C4-2B (cell line): ENCODE measurements at regions not wholly inside any gene's neighbourhood (a gene's known extent, or its start where the extent isn't known, plus 50 kb on each side); places are given as distances from the start of the nearest gene placed in this dataset.

Experiments used
- H3K27ac ChIP-seq: fragments of 450-650 bp; 2 replicates; pipeline ENCODE4 v1.5.1; 2017
- ZFX ChIP-seq: fragments of 450-650 bp; IDR thresholded peaks from 2 replicates; pipeline ENCODE4 v1.6.1; 2017
- TF ChIP-seq, protein P1 (sequence below): fragments of 450-650 bp; conservative IDR thresholded peaks from 2 replicates; pipeline ENCODE4 v1.5.1; 2017; ENCODE audit warnings: mild to moderate bottlenecking

- TF ChIP-seq, protein P1, sequence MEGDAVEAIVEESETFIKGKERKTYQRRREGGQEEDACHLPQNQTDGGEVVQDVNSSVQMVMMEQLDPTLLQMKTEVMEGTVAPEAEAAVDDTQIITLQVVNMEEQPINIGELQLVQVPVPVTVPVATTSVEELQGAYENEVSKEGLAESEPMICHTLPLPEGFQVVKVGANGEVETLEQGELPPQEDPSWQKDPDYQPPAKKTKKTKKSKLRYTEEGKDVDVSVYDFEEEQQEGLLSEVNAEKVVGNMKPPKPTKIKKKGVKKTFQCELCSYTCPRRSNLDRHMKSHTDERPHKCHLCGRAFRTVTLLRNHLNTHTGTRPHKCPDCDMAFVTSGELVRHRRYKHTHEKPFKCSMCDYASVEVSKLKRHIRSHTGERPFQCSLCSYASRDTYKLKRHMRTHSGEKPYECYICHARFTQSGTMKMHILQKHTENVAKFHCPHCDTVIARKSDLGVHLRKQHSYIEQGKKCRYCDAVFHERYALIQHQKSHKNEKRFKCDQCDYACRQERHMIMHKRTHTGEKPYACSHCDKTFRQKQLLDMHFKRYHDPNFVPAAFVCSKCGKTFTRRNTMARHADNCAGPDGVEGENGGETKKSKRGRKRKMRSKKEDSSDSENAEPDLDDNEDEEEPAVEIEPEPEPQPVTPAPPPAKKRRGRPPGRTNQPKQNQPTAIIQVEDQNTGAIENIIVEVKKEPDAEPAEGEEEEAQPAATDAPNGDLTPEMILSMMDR: no peak
- TF ChIP-seq ZFX: no peak
- H3K27ac ChIP-seq: no peak overlapping the region
Observed at GRCh38 chr6:47375426-47375825, 65.7 kb upstream of the TNFRSF21 start.

- TF ChIP-seq, protein P1: no peak
- TF ChIP-seq ZFX: no peak
- no peak overlapping the region for H3K27ac ChIP-seq
Observed at GRCh38 chr6:47376930-47377329, 67.2 kb upstream of the TNFRSF21 start.

GRCh38 chr6:47377971-47378370, 68.3 kb upstream of the TNFRSF21 start:
- TF ChIP-seq, protein P1: no peak
- TF ChIP-seq ZFX: no peak
- H3K27ac ChIP-seq: no peak overlapping the region

GRCh38 chr6:47379328-47379727, 69.6 kb upstream of the TNFRSF21 start:
- H3K27ac ChIP-seq: no peak overlapping the region
- no peak for TF ChIP-seq ZFX
- TF ChIP-seq, protein P1: no peak

- no peak overlapping the region for H3K27ac ChIP-seq
- TF ChIP-seq, protein P1: no peak
- no peak for TF ChIP-seq ZFX
Observed at GRCh38 chr6:47380251-47380650, 70.5 kb upstream of the TNFRSF21 start.

- no peak for TF ChIP-seq ZFX
- H3K27ac ChIP-seq: no peak overlapping the region
Observed at GRCh38 chr6:47381036-47381435, 71.3 kb upstream of the TNFRSF21 start.

- no peak for TF ChIP-seq ZFX
- TF ChIP-seq, protein P1: no peak
- no peak overlapping the region for H3K27ac ChIP-seq
Observed at GRCh38 chr6:47383360-47383759, 73.7 kb upstream of the TNFRSF21 start.

- H3K27ac ChIP-seq: no peak overlapping the region
- TF ChIP-seq ZFX: no peak
- TF ChIP-seq, protein P1: no peak
Observed at GRCh38 chr6:47391675-47392074, 82.0 kb upstream of the TNFRSF21 start.
